ENCODE measurements at regions not wholly inside any gene's neighbourhood (a gene's known extent, or its start where the extent isn't known, plus 50 kb on each side); places are given as distances from the start of the nearest gene placed in this dataset.

- TF ChIP-seq, protein P1, sequence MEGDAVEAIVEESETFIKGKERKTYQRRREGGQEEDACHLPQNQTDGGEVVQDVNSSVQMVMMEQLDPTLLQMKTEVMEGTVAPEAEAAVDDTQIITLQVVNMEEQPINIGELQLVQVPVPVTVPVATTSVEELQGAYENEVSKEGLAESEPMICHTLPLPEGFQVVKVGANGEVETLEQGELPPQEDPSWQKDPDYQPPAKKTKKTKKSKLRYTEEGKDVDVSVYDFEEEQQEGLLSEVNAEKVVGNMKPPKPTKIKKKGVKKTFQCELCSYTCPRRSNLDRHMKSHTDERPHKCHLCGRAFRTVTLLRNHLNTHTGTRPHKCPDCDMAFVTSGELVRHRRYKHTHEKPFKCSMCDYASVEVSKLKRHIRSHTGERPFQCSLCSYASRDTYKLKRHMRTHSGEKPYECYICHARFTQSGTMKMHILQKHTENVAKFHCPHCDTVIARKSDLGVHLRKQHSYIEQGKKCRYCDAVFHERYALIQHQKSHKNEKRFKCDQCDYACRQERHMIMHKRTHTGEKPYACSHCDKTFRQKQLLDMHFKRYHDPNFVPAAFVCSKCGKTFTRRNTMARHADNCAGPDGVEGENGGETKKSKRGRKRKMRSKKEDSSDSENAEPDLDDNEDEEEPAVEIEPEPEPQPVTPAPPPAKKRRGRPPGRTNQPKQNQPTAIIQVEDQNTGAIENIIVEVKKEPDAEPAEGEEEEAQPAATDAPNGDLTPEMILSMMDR (IDR thresholded peaks at IDR 0.05) = no peak
- no peak for TF ChIP-seq POLR2A (IDR thresholded peaks at IDR 0.05)
Observed at GRCh38 chrX:140071037-140071436, 105.7 kb upstream of the CXorf66 start.
